A172 (cell line): ENCODE measurements at regions not wholly inside any gene's neighbourhood (a gene's known extent, or its start where the extent isn't known, plus 50 kb on each side); places are given as distances from the start of the nearest gene placed in this dataset.
"Not testable (repeated sequence)": the region's sequence is repeated elsewhere in the genome, so short reads cannot be mapped to it uniquely, and the experiment has no call there.

Experiments used
- DNase-seq: peaks from one replicate; pipeline ENCODE4 v3.0.0-alpha.2; 2015; ENCODE audit warnings: low spot score

GRCh38 chr3:22380253-22380652 is 629.2 kb upstream of the ZNF385D start:
- DNase-seq: no peak

GRCh38 chr3:22381564-22381963 is 630.6 kb upstream of the ZNF385D start:
- DNase-seq: not testable (repeated sequence)

GRCh38 chr3:22383285-22383684 is 632.3 kb upstream of the ZNF385D start:
- DNase-seq: no peak

GRCh38 chr3:22386107-22386506 is 635.1 kb upstream of the ZNF385D start:
- DNase-seq: no peak

GRCh38 chr3:22392286-22392685 is 641.3 kb upstream of the ZNF385D start:
- no peak for DNase-seq

GRCh38 chr3:22392859-22393258 is 641.8 kb upstream of the ZNF385D start:
- DNase-seq: no peak

GRCh38 chr3:22399566-22399965 is 648.6 kb upstream of the ZNF385D start:
- DNase-seq: no peak

- DNase-seq: no peak
Measured at GRCh38 chr3:22401499-22401898, 650.5 kb upstream of the ZNF385D start.

GRCh38 chr3:22414239-22414638 is 663.2 kb upstream of the ZNF385D start:
- no peak for DNase-seq

- DNase-seq: not testable (repeated sequence)
Measured at GRCh38 chr3:22416838-22417446, 665.9 kb upstream of the ZNF385D start.

GRCh38 chr3:22419261-22419660 is 668.3 kb upstream of the ZNF385D start:
- no peak for DNase-seq

- no peak for DNase-seq
Measured at GRCh38 chr3:22421589-22421988, 670.6 kb upstream of the ZNF385D start.

GRCh38 chr3:22431334-22431733 is 680.3 kb upstream of the ZNF385D start:
- DNase-seq: no peak

GRCh38 chr3:22439626-22440025 is 688.6 kb upstream of the ZNF385D start:
- DNase-seq: no peak

GRCh38 chr3:22441711-22442110 is 690.7 kb upstream of the ZNF385D start:
- no peak for DNase-seq

GRCh38 chr3:22443571-22444233 is 692.7 kb upstream of the ZNF385D start:
- DNase-seq: no peak

- DNase-seq: not testable (repeated sequence)
Measured at GRCh38 chr3:22445336-22445735, 694.3 kb upstream of the ZNF385D start.

- no peak for DNase-seq
Measured at GRCh38 chr3:22450786-22451400, 699.9 kb upstream of the ZNF385D start.

- no peak for DNase-seq
Measured at GRCh38 chr3:22451501-22451900, 700.5 kb upstream of the ZNF385D start.

- no peak for DNase-seq
Measured at GRCh38 chr3:22453906-22454535, 703.0 kb upstream of the ZNF385D start.

- DNase-seq: no peak
Measured at GRCh38 chr3:22469995-22470394, 719.0 kb upstream of the ZNF385D start.

GRCh38 chr3:22471557-22471956 is 720.5 kb upstream of the ZNF385D start:
- no peak for DNase-seq
